OCI-LY7 (cell line): ENCODE measurements at regions not wholly inside any gene's neighbourhood (a gene's known extent, or its start where the extent isn't known, plus 50 kb on each side); places are given as distances from the start of the nearest gene placed in this dataset.

Experiments
- BruUV-seq: library from RNA; stranded (reverse); fragments of 400-500 nt; replicated peaks from 2 replicates; lab custom pipeline; 2021; lab: Mats Ljungman, UMichigan
- CTCF ChIA-PET: fragments of 300-600 bp; sonication (Branson Sonifier 250); formaldehyde crosslinking; loops from one replicate; lab custom pipeline; 2022; ENCODE audit warnings: antibody characterized with exemption; ENCODE audit not compliant: unreplicated experiment; lab: Charles Lee
- POLR2A ChIA-PET: fragments of 300-600 bp; sonication (Branson Sonifier 250); formaldehyde crosslinking; loops from one replicate; lab custom pipeline; 2022; ENCODE audit warnings: antibody characterized with exemption; lab: Charles Lee
- DNase-seq: peaks from one replicate; pipeline ENCODE4 v3.0.0-alpha.2; 2015; ENCODE audit warnings: low spot score
- H2AFZ ChIP-seq: fragments of 200-600 bp; sonication (generic), shearing (Covaris generic); 2 replicates; pipeline ENCODE4 v1.6.1; 2014; ENCODE audit warnings: mild to moderate bottlenecking, antibody characterized with exemption, low read length, moderate library complexity
- H3K27ac ChIP-seq: fragments of 200-600 bp; sonication (generic); 2 replicates; pipeline ENCODE4 v1.5.1; 2014; ENCODE audit warnings: mixed run types, low read depth, mild to moderate bottlenecking, moderate library complexity, low read length, inconsistent platforms; ENCODE audit not compliant: poor library complexity, severe bottlenecking
- H3K36me3 ChIP-seq: fragments of 200-600 bp; sonication (generic); 2 replicates; pipeline ENCODE4 v1.6.1; 2014; ENCODE audit warnings: mild to moderate bottlenecking, antibody characterized with exemption, low read length, moderate library complexity, mixed read lengths; ENCODE audit not compliant: insufficient read depth
- H3K4me1 ChIP-seq: fragments of 200-600 bp; sonication (generic); 2 replicates; pipeline ENCODE4 v1.5.1; 2014; ENCODE audit warnings: mild to moderate bottlenecking, low read length; ENCODE audit not compliant: insufficient read depth, poor library complexity, severe bottlenecking
- H3K4me2 ChIP-seq: fragments of 200-600 bp; sonication (generic); 2 replicates; pipeline ENCODE4 v1.6.1; 2014; ENCODE audit warnings: mild to moderate bottlenecking, low read length
- H3K4me3 ChIP-seq: fragments of 200-600 bp; sonication (generic); 2 replicates; pipeline ENCODE4 v1.5.1; 2014; ENCODE audit warnings: mild to moderate bottlenecking, low read depth, low read length; ENCODE audit not compliant: poor library complexity, severe bottlenecking
- H3K79me2 ChIP-seq: fragments of 200-600 bp; sonication (generic); 2 replicates; pipeline ENCODE4 v1.6.1; 2016; ENCODE audit warnings: low read depth, mild to moderate bottlenecking, low read length, moderate library complexity, mixed read lengths; ENCODE audit not compliant: insufficient read depth
- H3K9me2 ChIP-seq: fragments of 200-600 bp; sonication (generic); 2 replicates; pipeline ENCODE4 v1.6.1; 2016; ENCODE audit warnings: mild to moderate bottlenecking, low read length, mixed read lengths; ENCODE audit not compliant: insufficient read depth
- H3K9me3 ChIP-seq: fragments of 200-600 bp; sonication (generic); 2 replicates; pipeline ENCODE4 v1.6.1; 2014; ENCODE audit warnings: mild to moderate bottlenecking, mixed run types, low read length, mixed read lengths
- H4K20me1 ChIP-seq: fragments of 200-600 bp; sonication (generic); 2 replicates; pipeline ENCODE4 v1.6.1; 2014; ENCODE audit warnings: mild to moderate bottlenecking, antibody characterized with exemption, low read length, moderate library complexity, mixed read lengths; ENCODE audit not compliant: insufficient read depth
- CTCF ChIP-seq: fragments of 200-600 bp; sonication (generic); conservative IDR thresholded peaks from 2 replicates; pipeline ENCODE4 v1.5.1; 2014; ENCODE audit warnings: mild to moderate bottlenecking, antibody characterized with exemption, low read length, moderate library complexity, mixed read lengths
- EZH2phosphoT487 ChIP-seq: fragments of 200-600 bp; sonication (generic); IDR thresholded peaks from 2 replicates; pipeline ENCODE4 v1.6.1; 2018; ENCODE audit warnings: low read depth, borderline replicate concordance, mild to moderate bottlenecking, mixed run types, antibody characterized with exemption, low read length, moderate library complexity, mixed read lengths
- intact Hi-C: fragments of 100-400 bp; cut with micrococcal nuclease; formaldehyde crosslinking; loops from one replicate; pipeline ENCODE4 v1.10.0; 2022; ENCODE audit not compliant: unreplicated experiment

- no peaks in the 10 kb centered on the region for H3K79me2 ChIP-seq
- DNase-seq: no peak
- H2AFZ ChIP-seq: no peak overlapping the region
- H3K4me3 ChIP-seq: no peak overlapping the region
- intact Hi-C loops: no loop called here
- ChIA-PET CTCF (no interaction called here), POLR2A (interaction anchor here (0.6 to 0.7 kb wide), 2 partner anchors 20 to 180 kb away, joined by 3 to 4 read pairs; no protein-coding TSS in a partner anchor)
- H3K27ac ChIP-seq: no peak overlapping the region
- H3K36me3 ChIP-seq: no peaks in the 10 kb centered on the region
- H3K9me3 ChIP-seq: no peaks in the 10 kb centered on the region
- H3K9me2 ChIP-seq: no peaks in the 10 kb centered on the region
- no peaks in the 10 kb centered on the region for H3K4me1 ChIP-seq
- BruUV-seq: no TSS peak
- no peak overlapping the region for H3K4me2 ChIP-seq
- TF ChIP-seq CTCF (no peak), EZH2phosphoT487 (no peak)
- H4K20me1 ChIP-seq: no peaks in the 10 kb centered on the region
These were observed 1129.5 kb downstream of the EPHA7 start for GRCh38 chr6:92289831-92290230.

- DNase-seq: no peak
- no peak overlapping the region for H2AFZ ChIP-seq
- BruUV-seq: no TSS peak
- intact Hi-C loops: no loop called here
- no peak overlapping the region for H3K27ac ChIP-seq
- no peaks in the 10 kb centered on the region for H4K20me1 ChIP-seq
- no peak for TF ChIP-seq EZH2phosphoT487
- no peak for TF ChIP-seq CTCF
- no peak overlapping the region for H3K4me3 ChIP-seq
- H3K4me2 ChIP-seq: no peak overlapping the region
- no peaks in the 10 kb centered on the region for H3K4me1 ChIP-seq
- POLR2A ChIA-PET: interaction anchor here (1.0 kb wide), 1 partner anchor 86 kb away, joined by 3 read pairs; no protein-coding TSS in a partner anchor
- H3K9me3 ChIP-seq: no peaks in the 10 kb centered on the region
- H3K79me2 ChIP-seq: no peaks in the 10 kb centered on the region
- no peaks in the 10 kb centered on the region for H3K9me2 ChIP-seq
- CTCF ChIA-PET: no interaction called here
- no peaks in the 10 kb centered on the region for H3K36me3 ChIP-seq
These were observed 1137.7 kb downstream of the EPHA7 start for GRCh38 chr6:92281571-92282076.

DNA sequence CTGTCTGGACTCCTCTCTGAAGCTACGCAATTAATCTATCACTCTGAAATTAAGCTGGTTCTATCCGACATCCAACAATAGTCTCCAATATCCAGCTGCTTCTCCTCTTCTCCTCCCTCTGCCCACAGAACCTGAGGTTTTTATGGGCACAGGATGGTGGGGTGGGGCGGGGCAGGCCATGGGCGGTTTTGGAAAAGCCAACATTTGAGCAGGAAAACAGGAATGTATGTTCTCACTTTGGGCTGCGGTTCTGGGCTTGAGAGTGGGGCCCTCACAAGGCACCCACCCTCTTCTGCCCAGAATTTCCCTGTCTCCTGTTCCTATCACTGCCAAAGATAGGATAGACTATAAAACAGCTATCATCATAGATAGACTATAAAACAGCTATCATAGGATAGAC is 1144.2 kb downstream of the EPHA7 start:
- intact Hi-C loops: no loop called here
- Histone ChIP-seq H2AFZ (no peak overlapping the region), H3K27ac (no peak overlapping the region), H3K4me1 (no peaks in the 10 kb centered on the region), H3K9me3 (no peaks in the 10 kb centered on the region), H4K20me1 (no peaks in the 10 kb centered on the region), H3K4me3 (no peak overlapping the region), H3K9me2 (no peaks in the 10 kb centered on the region), H3K79me2 (no peaks in the 10 kb centered on the region), H3K4me2 (no peak overlapping the region), H3K36me3 (no peaks in the 10 kb centered on the region)
- CTCF ChIA-PET: no interaction called here
- DNase-seq: no peak
- no TSS peak for BruUV-seq
- no peak for TF ChIP-seq CTCF
- no peak for TF ChIP-seq EZH2phosphoT487
- POLR2A ChIA-PET: no interaction called here
